GM23338 (cell line): ENCODE measurements at regions not wholly inside any gene's neighbourhood (a gene's known extent, or its start where the extent isn't known, plus 50 kb on each side); places are given as distances from the start of the nearest gene placed in this dataset.

Experiments
- CREB1 ChIP-seq: fragments of 250-450 bp; sonication (Bioruptor Pico); IDR thresholded peaks from 2 replicates; pipeline ENCODE4 v1.5.0; 2020; ENCODE audit warnings: low read depth, mild to moderate bottlenecking, moderate library complexity
- CTCF ChIP-seq, 2 experiments: fragments of 200-600 bp in 1 of 2; sonication (generic) in 1 of 2; conservative IDR thresholded peaks; 2 replicates each; pipeline versions ENCODE4 v1.5.1 to v1.6.1; 2016 to 2017; ENCODE audit warnings: antibody characterized with exemption in 2 of 2, low read depth in 2 of 2, mild to moderate bottlenecking in 2 of 2, moderate library complexity in 1 of 2
- EZH2 ChIP-seq: fragments of 200-600 bp; sonication (generic); IDR thresholded peaks from one replicate; pipeline ENCODE4 v1.8.0; 2017; ENCODE audit warnings: antibody characterized with exemption, mild to moderate bottlenecking, low read depth; ENCODE audit not compliant: unreplicated experiment
- EZH2phosphoT487 ChIP-seq: fragments of 200-600 bp; sonication (generic); IDR thresholded peaks from one replicate; pipeline ENCODE4 v1.8.1; 2018; ENCODE audit warnings: antibody characterized with exemption; ENCODE audit not compliant: unreplicated experiment
- JUNB ChIP-seq: IDR thresholded peaks from one replicate; pipeline ENCODE4 v1.6.1; 2016; ENCODE audit warnings: antibody characterized with exemption; ENCODE audit not compliant: unreplicated experiment
- POLR2AphosphoS5 ChIP-seq: IDR thresholded peaks from 2 replicates; pipeline ENCODE4 v1.6.1; 2016; ENCODE audit warnings: antibody characterized with exemption, low read depth
- REST ChIP-seq: IDR thresholded peaks from one replicate; pipeline ENCODE4 v1.6.1; 2018; ENCODE audit warnings: antibody characterized with exemption; ENCODE audit not compliant: unreplicated experiment
- ZNF331 ChIP-seq: fragments of 250-450 bp; sonication (Bioruptor Pico); IDR thresholded peaks from 2 replicates; pipeline ENCODE4 v1.5.0; 2020; ENCODE audit warnings: low read depth, mild to moderate bottlenecking, moderate library complexity

GRCh38 chr4:8761824-8762205, 109.8 kb downstream of the HMX1 start:
- TF ChIP-seq CTCF (conservative IDR thresholded peaks at IDR 0.05; ENCODE audit: low read depth in 2 of 2) (no peak), POLR2AphosphoS5 (no peak), ZNF331 (no peak), EZH2 (no peak), CREB1 (no peak), JUNB (no peak), EZH2phosphoT487 (no peak), REST (no peak)
